ENCODE measurements at regions not wholly inside any gene's neighbourhood (a gene's known extent, or its start where the extent isn't known, plus 50 kb on each side); places are given as distances from the start of the nearest gene placed in this dataset.

- no peak overlapping the region for H3K4me3 ChIP-seq (ENCODE audit: low read depth, low read length)
- DNase-seq (ENCODE audit: low read depth): no peak
- TF ChIP-seq CTCF (conservative IDR thresholded peaks at IDR 0.05; ENCODE audit: low read depth, low read length): no peak
Measured at GRCh38 chr9:26460624-26461023, 432.0 kb downstream of the CAAP1 start.

- no peak for TF ChIP-seq CTCF (conservative IDR thresholded peaks at IDR 0.05; ENCODE audit: low read depth, low read length)
- no peak for DNase-seq (ENCODE audit: low read depth)
- H3K4me3 ChIP-seq (ENCODE audit: low read depth, low read length): no peak overlapping the region
Measured at GRCh38 chr9:26459959-26460358, 432.6 kb downstream of the CAAP1 start.

GRCh38 chr9:26458054-26458453 is 434.5 kb downstream of the CAAP1 start:
- no peak overlapping the region for H3K4me3 ChIP-seq (ENCODE audit: low read depth, low read length)
- DNase-seq (ENCODE audit: low read depth): no peak
- TF ChIP-seq CTCF (conservative IDR thresholded peaks at IDR 0.05; ENCODE audit: low read depth, low read length): no peak

- TF ChIP-seq CTCF (conservative IDR thresholded peaks at IDR 0.05; ENCODE audit: low read depth, low read length): no peak
- DNase-seq (ENCODE audit: low read depth): no peak
- no peak overlapping the region for H3K4me3 ChIP-seq (ENCODE audit: low read depth, low read length)
Measured at GRCh38 chr9:26457151-26457550, 435.5 kb downstream of the CAAP1 start.

GRCh38 chr9:26439061-26439624 is 453.5 kb downstream of the CAAP1 start:
- no peak overlapping the region for H3K4me3 ChIP-seq (ENCODE audit: low read depth, low read length)
- DNase-seq (ENCODE audit: low read depth): no peak
- TF ChIP-seq CTCF (conservative IDR thresholded peaks at IDR 0.05; ENCODE audit: low read depth, low read length): no peak

GRCh38 chr9:26437056-26437711 is 455.4 kb downstream of the CAAP1 start:
- no peak for DNase-seq (ENCODE audit: low read depth)
- no peak for TF ChIP-seq CTCF (conservative IDR thresholded peaks at IDR 0.05; ENCODE audit: low read depth, low read length)

GRCh38 chr9:26426551-26427131 is 466.0 kb downstream of the CAAP1 start:
- no peak overlapping the region for H3K4me3 ChIP-seq (ENCODE audit: low read depth, low read length)

More at GRCh38 chr9:26437056-26437711, 455.4 kb downstream of the CAAP1 start:
- no peak overlapping the region for H3K4me3 ChIP-seq (ENCODE audit: low read depth, low read length)

More at GRCh38 chr9:26426551-26427131, 466.0 kb downstream of the CAAP1 start:
- no peak for TF ChIP-seq CTCF (conservative IDR thresholded peaks at IDR 0.05; ENCODE audit: low read depth, low read length)
- DNase-seq (ENCODE audit: low read depth): no peak

All from choroid plexus epithelial cell (primary cell).